D721Med (cell line): ENCODE measurements at regions not wholly inside any gene's neighbourhood (a gene's known extent, or its start where the extent isn't known, plus 50 kb on each side); places are given as distances from the start of the nearest gene placed in this dataset.

Experiments
- DNase-seq: peaks from one replicate; pipeline ENCODE4 v3.0.0; 2011; ENCODE audit warnings: low spot score; ENCODE audit not compliant: insufficient read length
- FAIRE-seq: peaks from 2 replicates; lab custom pipeline; 2011; peaks lifted over from hg19 to GRCh38; lab: Jason Lieb, UNC
- TF ChIP-seq, protein P1 (sequence below): IDR thresholded peaks from 2 replicates; pipeline ENCODE4 v1.5.1; 2012; ENCODE audit warnings: mild to moderate bottlenecking, control low read depth; ENCODE audit not compliant: insufficient read depth; ENCODE audit errors: missing control alignments

DNA sequence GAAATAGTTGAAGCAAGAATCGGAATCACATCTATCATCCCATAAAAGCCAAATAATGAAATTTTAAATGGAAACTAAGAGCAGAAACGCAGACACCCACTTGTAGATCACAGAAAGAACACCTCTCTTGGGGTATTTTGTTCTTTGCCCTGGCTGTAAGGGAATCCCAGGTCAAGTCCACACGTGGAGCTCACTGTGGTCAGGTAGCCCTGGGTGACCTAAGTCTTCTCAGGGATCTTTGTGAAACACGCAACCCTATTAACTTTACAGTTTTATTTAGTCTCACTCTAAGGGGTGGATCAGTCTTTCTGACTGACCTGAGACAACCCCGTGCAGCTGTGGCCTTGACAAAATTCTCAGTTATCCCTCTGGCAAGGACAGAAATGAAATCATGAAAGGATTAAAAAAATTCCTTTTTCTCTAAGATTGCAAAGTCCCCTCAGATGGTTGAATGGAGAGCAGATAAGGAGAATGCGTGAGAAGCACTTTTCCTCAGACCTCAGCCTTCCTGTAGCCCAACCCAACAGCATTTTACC is 111.6 kb downstream of the NREP start:
- TF ChIP-seq, protein P1, sequence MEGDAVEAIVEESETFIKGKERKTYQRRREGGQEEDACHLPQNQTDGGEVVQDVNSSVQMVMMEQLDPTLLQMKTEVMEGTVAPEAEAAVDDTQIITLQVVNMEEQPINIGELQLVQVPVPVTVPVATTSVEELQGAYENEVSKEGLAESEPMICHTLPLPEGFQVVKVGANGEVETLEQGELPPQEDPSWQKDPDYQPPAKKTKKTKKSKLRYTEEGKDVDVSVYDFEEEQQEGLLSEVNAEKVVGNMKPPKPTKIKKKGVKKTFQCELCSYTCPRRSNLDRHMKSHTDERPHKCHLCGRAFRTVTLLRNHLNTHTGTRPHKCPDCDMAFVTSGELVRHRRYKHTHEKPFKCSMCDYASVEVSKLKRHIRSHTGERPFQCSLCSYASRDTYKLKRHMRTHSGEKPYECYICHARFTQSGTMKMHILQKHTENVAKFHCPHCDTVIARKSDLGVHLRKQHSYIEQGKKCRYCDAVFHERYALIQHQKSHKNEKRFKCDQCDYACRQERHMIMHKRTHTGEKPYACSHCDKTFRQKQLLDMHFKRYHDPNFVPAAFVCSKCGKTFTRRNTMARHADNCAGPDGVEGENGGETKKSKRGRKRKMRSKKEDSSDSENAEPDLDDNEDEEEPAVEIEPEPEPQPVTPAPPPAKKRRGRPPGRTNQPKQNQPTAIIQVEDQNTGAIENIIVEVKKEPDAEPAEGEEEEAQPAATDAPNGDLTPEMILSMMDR = no peak
- FAIRE-seq (no peak), DNase-seq (no peak)

DNA sequence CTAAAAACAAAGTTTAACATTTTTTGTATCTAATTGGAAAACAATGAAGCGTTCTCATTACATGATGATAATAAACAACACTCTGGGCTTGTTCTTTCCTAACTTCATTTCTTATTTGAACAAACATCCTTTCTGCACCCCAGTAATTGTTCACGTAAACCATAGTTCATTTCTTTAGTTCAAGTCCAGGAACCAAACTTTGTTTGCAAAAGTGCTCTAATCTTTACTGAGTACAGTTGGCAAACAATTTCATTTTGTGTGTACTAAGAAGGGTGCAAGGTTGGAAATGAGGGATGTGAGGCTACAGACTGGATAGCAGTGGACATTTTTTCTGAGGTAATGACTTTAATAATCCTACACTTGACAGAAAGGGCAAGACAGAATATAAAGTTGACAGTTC is 113.5 kb downstream of the NREP start:
- peak; percentile 29 for FAIRE-seq
- DNase-seq = no peak
- TF ChIP-seq, protein P1 = no peak

DNA sequence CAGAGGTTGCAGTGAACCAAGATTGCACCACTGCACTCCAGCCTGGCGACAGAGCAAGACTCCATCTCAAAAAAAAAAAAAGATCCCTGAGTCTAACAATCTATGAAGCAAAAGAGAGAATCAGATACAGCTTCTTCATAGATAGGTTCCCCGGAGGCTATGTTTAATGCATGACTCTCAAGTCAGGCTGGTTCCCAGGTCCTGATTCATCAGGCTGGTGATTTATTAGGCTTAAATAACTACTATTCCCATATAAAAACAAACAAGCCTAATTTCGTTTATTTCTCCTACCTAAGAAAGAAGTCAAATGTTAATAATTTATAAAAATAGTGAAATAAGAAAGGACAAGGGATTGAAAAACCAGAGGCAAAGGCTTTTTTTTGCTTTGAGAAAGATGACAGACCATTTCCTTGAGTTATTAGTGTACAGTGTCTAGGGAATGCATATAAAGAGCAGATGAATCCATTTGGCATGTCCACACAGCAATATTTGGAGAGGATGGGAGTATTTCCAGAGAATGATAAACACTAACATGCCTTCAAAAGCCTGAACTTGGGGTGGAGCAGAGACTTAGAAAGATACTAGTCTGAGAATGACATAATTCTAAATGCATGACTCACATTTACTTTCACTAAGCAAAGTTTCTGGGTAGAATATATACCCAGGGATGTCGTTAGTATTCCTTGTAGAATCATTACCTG is 115.3 kb downstream of the NREP start:
- TF ChIP-seq, protein P1 = no peak
- FAIRE-seq (no peak), DNase-seq (no peak)

DNA sequence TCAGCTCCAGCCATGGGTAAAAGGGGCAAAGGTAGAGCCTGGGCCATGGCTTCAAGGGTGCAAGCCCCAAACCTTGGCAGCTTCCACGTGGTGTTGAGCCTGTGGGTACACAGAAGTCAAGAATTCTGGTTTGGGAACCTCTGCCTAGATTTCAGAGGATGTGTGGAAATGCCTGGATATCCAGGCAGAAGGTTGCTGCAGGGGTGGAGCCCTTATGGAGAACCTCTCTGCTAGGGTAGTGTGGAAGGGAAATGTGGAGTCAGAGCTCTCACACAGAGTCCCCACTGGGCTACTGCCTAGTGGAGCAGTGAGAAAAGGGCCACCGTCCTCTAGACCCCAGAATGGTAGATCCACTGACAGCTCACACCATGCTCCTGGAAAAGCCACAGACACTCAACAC is 117.1 kb downstream of the NREP start:
- DNase-seq = no peak
- no peak for FAIRE-seq
- TF ChIP-seq, protein P1 = no peak

DNA sequence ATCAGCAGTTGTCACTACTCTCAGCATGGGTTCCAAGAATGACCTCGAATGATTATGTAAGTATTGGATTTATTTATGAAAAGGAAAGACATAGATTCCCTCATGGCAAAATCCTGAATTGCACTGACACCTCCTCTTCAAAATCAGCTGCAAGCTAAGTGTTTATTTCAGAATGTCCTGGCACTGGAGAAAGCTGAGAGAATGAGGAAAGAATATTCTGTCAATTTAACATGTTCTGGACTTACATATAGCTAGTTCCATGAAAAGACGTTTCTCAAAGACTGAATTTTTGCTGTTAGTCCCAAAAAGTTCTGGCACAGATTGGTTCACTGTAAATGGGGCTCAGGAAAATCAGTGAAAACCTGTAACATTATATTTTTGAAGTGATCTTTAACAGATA is 120.3 kb downstream of the NREP start:
- DNase-seq (no peak), FAIRE-seq (no peak)
- TF ChIP-seq, protein P1 = no peak

DNA sequence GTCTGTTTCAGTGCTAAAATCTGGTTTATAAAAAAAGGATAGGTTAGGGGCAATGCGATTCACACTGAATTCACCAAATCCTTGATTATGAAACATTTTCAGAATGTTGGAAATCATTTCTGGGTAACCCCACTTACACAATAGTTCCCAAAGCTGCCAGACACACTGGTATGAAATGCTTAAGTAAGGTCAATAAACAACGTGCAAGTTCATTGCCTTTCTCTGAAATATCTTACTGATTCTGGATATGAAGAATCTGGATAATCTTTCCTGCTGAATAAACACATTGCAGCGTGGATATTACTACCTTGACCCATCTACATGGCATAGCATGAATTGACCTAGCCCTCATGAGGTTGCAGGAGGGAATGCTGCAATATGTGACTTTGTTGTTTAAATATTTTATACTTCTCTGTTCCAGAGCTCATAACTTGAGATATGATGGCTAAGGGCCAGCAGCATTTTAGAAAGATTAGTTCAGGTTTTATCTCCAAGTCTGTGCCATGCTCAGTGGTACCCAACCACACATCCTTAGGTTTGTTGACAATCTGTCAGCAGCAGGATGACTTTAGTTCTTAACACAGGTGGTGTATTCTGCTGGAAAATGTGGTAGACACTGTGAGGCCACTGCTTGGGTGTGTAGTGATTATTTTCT is 121.0 kb downstream of the NREP start:
- FAIRE-seq (no peak), DNase-seq (no peak)
- TF ChIP-seq, protein P1 = no peak
